Neural cell (in vitro differentiated cells): ENCODE measurements at regions not wholly inside any gene's neighbourhood (a gene's known extent, or its start where the extent isn't known, plus 50 kb on each side); places are given as distances from the start of the nearest gene placed in this dataset.
"Not testable (repeated sequence)": the region's sequence is repeated elsewhere in the genome, so short reads cannot be mapped to it uniquely, and the experiment has no call there.

Experiments used
- H2AFZ ChIP-seq: fragments of 200-600, 300-800 bp; sonication (generic), shearing (Covaris generic); 2 replicates; pipeline ENCODE4 v1.6.0; 2014; ENCODE audit warnings: low read depth, mild to moderate bottlenecking, antibody characterized with exemption, low read length, moderate library complexity
- H3F3A ChIP-seq: fragments of 200-600 bp; shearing (Covaris generic); 2 replicates; pipeline ENCODE4 v1.6.1; 2016; ENCODE audit warnings: mild to moderate bottlenecking, moderate library complexity, mixed read lengths, antibody characterized with exemption, low read length; ENCODE audit not compliant: insufficient read depth, poor library complexity, severe bottlenecking
- H3K27ac ChIP-seq: fragments of 200-600, 300-800 bp; sonication (generic), shearing (Covaris generic); 2 replicates; pipeline ENCODE4 v1.5.1; 2014; ENCODE audit warnings: mild to moderate bottlenecking, low read length, moderate library complexity
- H3K27me3 ChIP-seq: fragments of 300-800, 200-600 bp; sonication (generic), shearing (Covaris generic); 2 replicates; pipeline ENCODE4 v1.6.0; 2014; ENCODE audit warnings: mild to moderate bottlenecking, low read depth, low read length, moderate library complexity; ENCODE audit not compliant: insufficient read depth
- H3K36me3 ChIP-seq: fragments of 300-800, 200-600 bp; sonication (generic), shearing (Covaris generic); 2 replicates; pipeline ENCODE4 v1.5.1; 2014; ENCODE audit warnings: mild to moderate bottlenecking, antibody characterized with exemption, low read length, moderate library complexity; ENCODE audit not compliant: insufficient read depth
- H3K4me2 ChIP-seq: fragments of 300-800, 200-600 bp; sonication (generic), shearing (Covaris generic); 2 replicates; pipeline ENCODE4 v1.6.0; 2014; ENCODE audit warnings: mild to moderate bottlenecking, low read length
- H3K4me3 ChIP-seq: fragments of 300-800, 200-600 bp; sonication (generic), shearing (Covaris generic); 2 replicates; pipeline ENCODE4 v1.5.1; 2014; ENCODE audit warnings: mild to moderate bottlenecking, low read length, moderate library complexity
- H3K79me2 ChIP-seq: fragments of 200-600 bp; shearing (Covaris generic); replicated peaks from 2 replicates; pipeline ENCODE4 v1.6.0; 2014; ENCODE audit warnings: mild to moderate bottlenecking, low read length, moderate library complexity; ENCODE audit not compliant: insufficient read depth
- H3K9ac ChIP-seq: fragments of 300-800, 200-600 bp; sonication (generic), shearing (Covaris generic); 2 replicates; pipeline ENCODE4 v1.6.1; 2016; ENCODE audit warnings: mild to moderate bottlenecking, low read length, mixed read lengths
- H3K9me2 ChIP-seq: fragments of 200-600 bp; shearing (Covaris generic); 2 replicates; pipeline ENCODE4 v1.6.1; 2016; ENCODE audit warnings: mild to moderate bottlenecking, low read length, mixed read lengths; ENCODE audit not compliant: insufficient read depth
- H3K9me3 ChIP-seq: fragments of 200-600, 300-800 bp; sonication (generic), shearing (Covaris generic); 2 replicates; pipeline ENCODE4 v1.6.1; 2016; ENCODE audit warnings: mild to moderate bottlenecking, mixed run types, low read length, moderate library complexity, mixed read lengths
- H4K20me1 ChIP-seq: fragments of 200-600 bp; shearing (Covaris generic); 2 replicates; pipeline ENCODE4 v1.6.1; 2016; ENCODE audit warnings: mild to moderate bottlenecking, mixed run types; ENCODE audit not compliant: insufficient read depth
- CTCF ChIP-seq: fragments of 450-650 bp; IDR thresholded peaks from 2 replicates; pipeline ENCODE4 v1.5.1; 2014; ENCODE audit warnings: antibody characterized with exemption, mild to moderate bottlenecking, moderate library complexity; ENCODE audit not compliant: poor library complexity, severe bottlenecking
- EP300 ChIP-seq: fragments of 450-650 bp; conservative IDR thresholded peaks from 2 replicates; pipeline ENCODE4 v1.6.1; 2014; ENCODE audit warnings: antibody characterized with exemption, mild to moderate bottlenecking, moderate library complexity; ENCODE audit not compliant: poor library complexity, severe bottlenecking
- EZH2 ChIP-seq: fragments of 200-600, 300-800 bp; shearing (Covaris generic), sonication (generic); IDR thresholded peaks from 2 replicates; pipeline ENCODE4 v1.6.1; 2014; ENCODE audit warnings: antibody characterized with exemption, low read length, borderline replicate concordance, mild to moderate bottlenecking; ENCODE audit not compliant: insufficient read depth, poor library complexity, severe bottlenecking
- MXI1 ChIP-seq: fragments of 450-650 bp; conservative IDR thresholded peaks from 2 replicates; pipeline ENCODE4 v1.6.1; 2014; ENCODE audit warnings: antibody characterized with exemption, mild to moderate bottlenecking; ENCODE audit not compliant: poor library complexity, severe bottlenecking
- POLR2AphosphoS5 ChIP-seq: IDR thresholded peaks from 2 replicates; pipeline ENCODE4 v1.6.1; 2012
- RAD21 ChIP-seq: fragments of 450-650 bp; conservative IDR thresholded peaks from 2 replicates; pipeline ENCODE4 v1.6.1; 2014; ENCODE audit warnings: antibody characterized with exemption, mild to moderate bottlenecking, moderate library complexity
- REST ChIP-seq: IDR thresholded peaks from 2 replicates; pipeline ENCODE4 v1.6.1; 2012; ENCODE audit warnings: borderline replicate concordance
- SMC3 ChIP-seq: fragments of 450-650 bp; conservative IDR thresholded peaks from 2 replicates; pipeline ENCODE4 v1.6.1; 2014; ENCODE audit warnings: antibody characterized with exemption, mild to moderate bottlenecking, moderate library complexity; ENCODE audit not compliant: poor library complexity
- TAF1 ChIP-seq: IDR thresholded peaks from 2 replicates; pipeline ENCODE4 v1.6.1; 2012; ENCODE audit warnings: low read depth
- small RNA-seq, 3 experiments: library from RNA; depleted of rRNA; stranded (forward); fragments of <200 nt; gene quantifications; one replicate each; pipeline ENCODE3, GENCODE V24; 2012

GRCh38 chr10:131041441-131041840, 270.1 kb downstream of the TCERG1L start:
- H2AFZ ChIP-seq: no peak overlapping the region
- H3K9ac ChIP-seq: no peak overlapping the region
- no peaks in the 10 kb centered on the region for H3K79me2 ChIP-seq
- no peaks in the 10 kb centered on the region for H4K20me1 ChIP-seq
- no peaks in the 10 kb centered on the region for H3K9me2 ChIP-seq
- no peak overlapping the region for H3K4me3 ChIP-seq
- no peak overlapping the region for H3K27ac ChIP-seq
- H3F3A ChIP-seq: no peaks in the 10 kb centered on the region
- TF ChIP-seq TAF1 (no peak), MXI1 (no peak), EP300 (no peak), EZH2 (no peak), REST (no peak), POLR2AphosphoS5 (no peak), RAD21 (no peak), CTCF (no peak), SMC3 (no peak)
- peaks cover 5% of the 10 kb centered on the region for H3K27me3 ChIP-seq
- no peaks in the 10 kb centered on the region for H3K9me3 ChIP-seq
- no peaks in the 10 kb centered on the region for H3K36me3 ChIP-seq
- no peak overlapping the region for H3K4me2 ChIP-seq

GRCh38 chr10:131042015-131042414, 269.5 kb downstream of the TCERG1L start:
- H3K9ac ChIP-seq, H4K20me1 ChIP-seq, H3K9me2 ChIP-seq, H2AFZ ChIP-seq, H3K9me3 ChIP-seq, H3K79me2 ChIP-seq, H3K36me3 ChIP-seq, H3K4me3 ChIP-seq, H3K4me2 ChIP-seq, H3K27ac ChIP-seq, H3F3A ChIP-seq, H3K27me3 ChIP-seq: not testable (repeated sequence)

Small RNA genes lying in the stretch of these regions (small RNA-seq; reads per million reads assigned to genes)
- 0 reads per million in 3 experiments for gene MIR378C
- 0 to 1.2 (median 0) reads per million in 3 experiments for gene RF00019
